Fibroblast of lung (primary cell): ENCODE measurements at regions not wholly inside any gene's neighbourhood (a gene's known extent, or its start where the extent isn't known, plus 50 kb on each side); places are given as distances from the start of the nearest gene placed in this dataset.

Source experiments
- CTCF ChIP-seq, 2 donors: IDR thresholded peaks in 1 of 2; conservative IDR thresholded peaks in 1 of 2; 1 replicate in 1 of 2; 2 replicates in 1 of 2; pipeline ENCODE4 v1.5.1; 2011 to 2012; ENCODE audit warnings: low read length in 2 of 2, control low read depth in 1 of 2, inconsistent platforms in 1 of 2, low read depth in 1 of 2, mild to moderate bottlenecking in 1 of 2
- EZH2 ChIP-seq: IDR thresholded peaks from 2 replicates; pipeline ENCODE4 v1.5.1; 2012; ENCODE audit warnings: low read length, control low read depth, mild to moderate bottlenecking; ENCODE audit errors: missing control alignments

- TF ChIP-seq CTCF (conservative IDR thresholded peaks at IDR 0.05 in 1 of 2, IDR thresholded peaks at IDR 0.05 in 1 of 2; ENCODE audit: low read depth in 1 of 2, low read length in 2 of 2) (no peak), EZH2 (no peak)
Measured at GRCh38 chr7:13159467-13160184, 472.2 kb downstream of the ARL4A start.
